ENCODE measurements at regions not wholly inside any gene's neighbourhood (a gene's known extent, or its start where the extent isn't known, plus 50 kb on each side); places are given as distances from the start of the nearest gene placed in this dataset.
A peak's percentile ranks its signal among the peaks of the same experiment; 100 is the strongest.

DNA sequence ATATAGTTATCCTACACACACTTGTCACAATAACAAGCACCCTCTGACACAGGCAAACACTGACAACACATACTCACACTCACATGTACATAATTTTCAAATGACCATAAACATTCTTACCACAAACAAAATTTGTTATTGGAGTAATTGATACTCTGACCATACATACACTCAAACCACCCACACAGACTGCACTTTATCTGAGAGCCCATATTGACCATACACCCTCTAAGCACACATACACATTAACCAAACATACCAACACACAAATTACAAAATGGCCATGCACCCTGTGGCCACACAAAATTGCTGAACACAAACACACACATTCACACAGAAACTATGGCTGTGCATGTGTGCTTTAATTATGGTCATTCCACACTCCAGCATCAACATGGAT is 79.1 kb upstream of the FAM120A start:
- Histone ChIP-seq H3K4me1 (no peaks in the 10 kb centered on the region), H3K4me3 (no peak overlapping the region), H3K9me3 (peaks cover 0 to 2% of the 10 kb centered on the region in 2 donors), H3K36me3 (no peaks in the 10 kb centered on the region), H3K27me3 (no peaks in the 10 kb centered on the region), H3K27ac (no peak overlapping the region)
- intact Hi-C loops (cut with DNase I; ENCODE audit: low total_unique reads) = no loop called here
- TF ChIP-seq POLR2A (IDR thresholded peaks at IDR 0.05) = no peak
- TF ChIP-seq POLR2AphosphoS5 (IDR thresholded peaks at IDR 0.05) = no peak
- no peak for DNase-seq (ENCODE audit: low spot score in 2 of 2)

DNA sequence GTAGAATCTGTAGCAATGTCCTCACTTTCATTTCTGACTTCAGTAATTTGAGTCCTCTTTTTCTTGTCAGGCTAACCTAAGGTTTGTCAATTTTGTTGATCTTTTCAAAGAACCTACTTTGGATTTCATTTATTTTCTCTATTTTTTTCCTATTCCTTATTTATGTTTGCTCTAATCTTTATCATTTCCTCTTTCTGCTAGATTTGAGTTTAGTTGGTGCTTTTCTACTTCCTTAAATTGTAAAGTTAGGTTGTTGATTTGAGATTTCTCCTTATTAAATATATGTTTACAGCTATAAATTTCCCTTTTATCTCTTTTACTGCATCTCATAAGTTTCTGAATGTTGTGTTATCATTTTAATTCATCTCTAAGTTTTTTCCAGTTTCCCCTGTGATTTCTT is 75.1 kb upstream of the FAM120A start:
- TF ChIP-seq POLR2AphosphoS5 (IDR thresholded peaks at IDR 0.05) (no peak), POLR2A (IDR thresholded peaks at IDR 0.05) (no peak)
- TF ChIP-seq, protein P1, sequence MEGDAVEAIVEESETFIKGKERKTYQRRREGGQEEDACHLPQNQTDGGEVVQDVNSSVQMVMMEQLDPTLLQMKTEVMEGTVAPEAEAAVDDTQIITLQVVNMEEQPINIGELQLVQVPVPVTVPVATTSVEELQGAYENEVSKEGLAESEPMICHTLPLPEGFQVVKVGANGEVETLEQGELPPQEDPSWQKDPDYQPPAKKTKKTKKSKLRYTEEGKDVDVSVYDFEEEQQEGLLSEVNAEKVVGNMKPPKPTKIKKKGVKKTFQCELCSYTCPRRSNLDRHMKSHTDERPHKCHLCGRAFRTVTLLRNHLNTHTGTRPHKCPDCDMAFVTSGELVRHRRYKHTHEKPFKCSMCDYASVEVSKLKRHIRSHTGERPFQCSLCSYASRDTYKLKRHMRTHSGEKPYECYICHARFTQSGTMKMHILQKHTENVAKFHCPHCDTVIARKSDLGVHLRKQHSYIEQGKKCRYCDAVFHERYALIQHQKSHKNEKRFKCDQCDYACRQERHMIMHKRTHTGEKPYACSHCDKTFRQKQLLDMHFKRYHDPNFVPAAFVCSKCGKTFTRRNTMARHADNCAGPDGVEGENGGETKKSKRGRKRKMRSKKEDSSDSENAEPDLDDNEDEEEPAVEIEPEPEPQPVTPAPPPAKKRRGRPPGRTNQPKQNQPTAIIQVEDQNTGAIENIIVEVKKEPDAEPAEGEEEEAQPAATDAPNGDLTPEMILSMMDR (IDR thresholded peaks at IDR 0.05) = no peak
- H3K4me1 ChIP-seq = no peaks in the 10 kb centered on the region
- intact Hi-C loops (cut with DNase I; ENCODE audit: low total_unique reads) = no loop called here
- H3K9me3 ChIP-seq = no peaks in the 10 kb centered on the region
- no peaks in the 10 kb centered on the region for H3K36me3 ChIP-seq
- no peak for DNase-seq (ENCODE audit: low spot score in 2 of 2)
- no peaks in the 10 kb centered on the region for H3K27me3 ChIP-seq
- H3K27ac ChIP-seq = no peak overlapping the region
- H3K4me3 ChIP-seq = no peak overlapping the region

- Histone ChIP-seq H3K27ac (no peak overlapping the region), H3K4me3 (no peak overlapping the region), H3K4me1 (no peaks in the 10 kb centered on the region), H3K36me3 (no peaks in the 10 kb centered on the region), H3K27me3 (no peaks in the 10 kb centered on the region), H3K9me3 (no peaks in the 10 kb centered on the region)
- DNase-seq (ENCODE audit: low spot score in 2 of 2) = no peak
- intact Hi-C loops (cut with DNase I; ENCODE audit: low total_unique reads) = no loop called here
- TF ChIP-seq POLR2A (IDR thresholded peaks at IDR 0.05) (no peak), POLR2AphosphoS5 (IDR thresholded peaks at IDR 0.05) (no peak)
- TF ChIP-seq, protein P1 (IDR thresholded peaks at IDR 0.05) = no peak
Measured at GRCh38 chr9:93378276-93378675, 73.2 kb upstream of the FAM120A start.

DNA sequence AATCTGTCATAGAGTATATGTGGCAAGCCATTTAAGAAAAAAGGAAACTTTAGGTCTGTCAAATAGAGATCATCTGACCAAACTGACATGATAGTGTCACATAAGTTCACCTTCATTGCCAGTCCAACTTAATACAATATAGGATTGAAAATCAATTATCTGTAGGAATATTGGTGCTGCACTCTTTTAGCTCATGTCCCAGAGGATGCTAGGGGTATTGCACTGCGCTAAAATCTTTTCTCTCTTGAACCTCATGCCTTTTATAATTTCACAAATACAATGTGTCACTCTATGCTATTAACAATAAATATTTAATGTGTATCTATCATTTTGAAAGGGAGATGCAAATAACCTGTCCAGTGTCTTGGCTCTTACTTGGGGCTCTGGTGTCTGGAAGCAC is 72.4 kb upstream of the FAM120A start:
- no peak overlapping the region for H3K4me3 ChIP-seq
- no peak for DNase-seq (ENCODE audit: low spot score in 2 of 2)
- no peak for TF ChIP-seq POLR2AphosphoS5 (IDR thresholded peaks at IDR 0.05)
- no peaks in the 10 kb centered on the region for H3K27me3 ChIP-seq
- H3K9me3 ChIP-seq = no peaks in the 10 kb centered on the region
- no peaks in the 10 kb centered on the region for H3K36me3 ChIP-seq
- intact Hi-C loops (cut with DNase I; ENCODE audit: low total_unique reads) = no loop called here
- no peaks in the 10 kb centered on the region for H3K4me1 ChIP-seq
- H3K27ac ChIP-seq = no peak overlapping the region

DNA sequence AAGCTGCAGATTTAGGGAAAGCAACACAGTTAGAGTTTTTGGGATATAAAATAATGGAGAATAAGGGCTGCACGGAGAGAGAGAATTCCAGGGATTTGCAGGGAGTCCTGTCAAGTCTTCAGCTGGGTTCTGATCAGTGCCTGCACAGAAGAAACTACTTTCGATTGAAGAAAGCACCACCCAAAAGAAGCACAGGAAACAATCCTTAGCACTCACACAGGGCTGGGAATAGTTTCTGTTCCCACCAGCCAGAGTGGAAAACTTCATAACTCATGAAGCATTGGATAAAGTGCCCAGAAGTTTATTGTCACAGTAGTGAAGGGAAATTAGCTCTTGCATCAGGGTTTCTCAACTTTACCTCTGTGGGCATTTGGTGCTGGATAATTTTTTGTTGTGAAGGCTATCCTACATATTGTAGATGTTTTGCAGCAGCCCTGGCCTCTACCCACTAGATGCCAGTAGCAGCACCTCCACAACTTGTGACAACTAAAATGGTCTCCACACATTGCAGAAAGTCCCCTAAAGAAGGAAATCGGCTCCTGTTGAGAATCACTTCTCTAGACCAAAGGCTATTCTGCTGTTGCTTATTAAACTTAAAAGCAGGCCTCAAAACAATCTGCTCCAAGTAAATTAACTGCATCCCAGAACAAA is 71.0 kb upstream of the FAM120A start:
- Histone ChIP-seq H3K27ac (no peak overlapping the region), H3K36me3 (no peaks in the 10 kb centered on the region), H3K27me3 (no peaks in the 10 kb centered on the region), H3K9me3 (no peaks in the 10 kb centered on the region), H3K4me1 (no peaks in the 10 kb centered on the region), H3K4me3 (no peak overlapping the region)
- TF ChIP-seq POLR2AphosphoS5 (IDR thresholded peaks at IDR 0.05) (no peak), POLR2A (IDR thresholded peaks at IDR 0.05) (no peak)
- TF ChIP-seq, protein P1 (IDR thresholded peaks at IDR 0.05) = no peak
- DNase-seq (ENCODE audit: low spot score in 2 of 2) = no peak
- intact Hi-C loops (cut with DNase I; ENCODE audit: low total_unique reads) = no loop called here

DNA sequence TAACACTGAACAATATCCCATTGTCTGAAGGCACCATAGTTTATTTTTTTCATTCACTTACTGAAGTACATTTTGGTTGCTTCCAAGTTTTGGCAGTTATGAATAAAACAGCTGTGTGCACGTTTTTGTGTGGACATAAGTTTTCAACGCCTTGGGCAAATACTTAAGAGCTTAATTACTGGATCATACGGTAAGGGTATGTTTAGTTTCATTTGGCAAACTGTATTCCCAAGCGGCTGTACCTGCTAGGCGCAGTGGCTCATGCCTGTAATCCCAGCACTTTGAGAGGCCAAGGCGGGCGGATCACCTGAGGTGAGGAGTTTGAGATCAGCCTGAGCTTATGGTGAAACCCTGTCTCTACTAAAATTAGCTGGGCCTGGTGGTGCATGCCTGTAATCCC is 63.7 kb upstream of the FAM120A start:
- TF ChIP-seq POLR2A (IDR thresholded peaks at IDR 0.05) (no peak), POLR2AphosphoS5 (IDR thresholded peaks at IDR 0.05) (no peak)
- TF ChIP-seq, protein P1 (IDR thresholded peaks at IDR 0.05) = no peak
- Histone ChIP-seq H3K4me1 (no peaks in the 10 kb centered on the region), H3K4me3 (no peak overlapping the region)

More for the DNA sequence above, 63.7 kb upstream of the FAM120A start:
- no peaks in the 10 kb centered on the region for H3K27me3 ChIP-seq
- H3K36me3 ChIP-seq = no peaks in the 10 kb centered on the region
- peak overlapping the region; percentile 26 to 51 for H3K27ac ChIP-seq
- intact Hi-C loops (cut with DNase I; ENCODE audit: low total_unique reads) = no loop called here
- no peak for DNase-seq (ENCODE audit: low spot score in 2 of 2)
- H3K9me3 ChIP-seq = no peaks in the 10 kb centered on the region
